ENCODE measurements at regions not wholly inside any gene's neighbourhood (a gene's known extent, or its start where the extent isn't known, plus 50 kb on each side); places are given as distances from the start of the nearest gene placed in this dataset.

DNA sequence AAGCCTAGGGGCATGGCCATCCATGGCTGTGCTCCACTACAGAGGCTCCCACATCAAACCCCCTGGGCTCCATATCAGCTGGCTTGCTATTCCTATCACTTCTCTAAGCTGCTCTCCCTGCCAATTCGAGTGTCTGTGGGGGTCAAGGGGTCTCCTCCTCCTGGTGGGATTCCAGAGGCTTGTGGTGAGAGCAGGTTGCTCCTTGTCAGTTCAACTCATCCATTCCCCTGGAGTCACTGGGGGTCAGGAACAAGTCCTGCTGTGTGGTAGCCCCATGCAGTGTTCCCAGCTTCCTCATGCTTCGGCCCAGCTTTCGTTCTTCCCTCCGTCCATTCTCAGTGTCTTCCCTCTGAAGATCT, 86.6 kb upstream of the UNC5B start:
- no peak overlapping the region for H3K27ac Mint-ChIP-seq
- H3K27ac ChIP-seq (ENCODE audit: low read length): no peak overlapping the region
- no peak for ATAC-seq
- H3K27me3 Mint-ChIP-seq (ENCODE audit: low read depth in 2 of 2): peaks cover 41 to 44% of the 10 kb centered on the region in 2 donors
- H3K36me3 Mint-ChIP-seq: peaks cover 8% of the 10 kb centered on the region
- H3K4me3 Mint-ChIP-seq: no peak overlapping the region
- TF ChIP-seq, protein P1, sequence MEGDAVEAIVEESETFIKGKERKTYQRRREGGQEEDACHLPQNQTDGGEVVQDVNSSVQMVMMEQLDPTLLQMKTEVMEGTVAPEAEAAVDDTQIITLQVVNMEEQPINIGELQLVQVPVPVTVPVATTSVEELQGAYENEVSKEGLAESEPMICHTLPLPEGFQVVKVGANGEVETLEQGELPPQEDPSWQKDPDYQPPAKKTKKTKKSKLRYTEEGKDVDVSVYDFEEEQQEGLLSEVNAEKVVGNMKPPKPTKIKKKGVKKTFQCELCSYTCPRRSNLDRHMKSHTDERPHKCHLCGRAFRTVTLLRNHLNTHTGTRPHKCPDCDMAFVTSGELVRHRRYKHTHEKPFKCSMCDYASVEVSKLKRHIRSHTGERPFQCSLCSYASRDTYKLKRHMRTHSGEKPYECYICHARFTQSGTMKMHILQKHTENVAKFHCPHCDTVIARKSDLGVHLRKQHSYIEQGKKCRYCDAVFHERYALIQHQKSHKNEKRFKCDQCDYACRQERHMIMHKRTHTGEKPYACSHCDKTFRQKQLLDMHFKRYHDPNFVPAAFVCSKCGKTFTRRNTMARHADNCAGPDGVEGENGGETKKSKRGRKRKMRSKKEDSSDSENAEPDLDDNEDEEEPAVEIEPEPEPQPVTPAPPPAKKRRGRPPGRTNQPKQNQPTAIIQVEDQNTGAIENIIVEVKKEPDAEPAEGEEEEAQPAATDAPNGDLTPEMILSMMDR (IDR thresholded peaks at IDR 0.05): no peak
- H3K4me1 Mint-ChIP-seq: peaks cover 9 to 16% of the 10 kb centered on the region in 2 donors
- no peak for DNase-seq
- peaks cover 3% of the 10 kb centered on the region for H3K27me3 ChIP-seq (ENCODE audit: control insufficient read depth, insufficient read depth, low read length)
- no peaks in the 10 kb centered on the region for H3K9me3 ChIP-seq (ENCODE audit: control insufficient read depth, insufficient read depth, low read length)
- H3K4me3 ChIP-seq (ENCODE audit: low read length): no peak overlapping the region
- no peaks in the 10 kb centered on the region for H3K4me1 ChIP-seq (ENCODE audit: control insufficient read depth, insufficient read depth, low read length)
- 80% methylated on average over 3 of the region's 4 CpGs for WGBS (ENCODE audit: insufficient coverage)
- no peaks in the 10 kb centered on the region for H3K36me3 ChIP-seq (ENCODE audit: control insufficient read depth, insufficient read depth, low read length)
- intact Hi-C loops (cut with micrococcal nuclease): no loop called here
- no peaks in the 10 kb centered on the region for H3K9me3 Mint-ChIP-seq

DNA sequence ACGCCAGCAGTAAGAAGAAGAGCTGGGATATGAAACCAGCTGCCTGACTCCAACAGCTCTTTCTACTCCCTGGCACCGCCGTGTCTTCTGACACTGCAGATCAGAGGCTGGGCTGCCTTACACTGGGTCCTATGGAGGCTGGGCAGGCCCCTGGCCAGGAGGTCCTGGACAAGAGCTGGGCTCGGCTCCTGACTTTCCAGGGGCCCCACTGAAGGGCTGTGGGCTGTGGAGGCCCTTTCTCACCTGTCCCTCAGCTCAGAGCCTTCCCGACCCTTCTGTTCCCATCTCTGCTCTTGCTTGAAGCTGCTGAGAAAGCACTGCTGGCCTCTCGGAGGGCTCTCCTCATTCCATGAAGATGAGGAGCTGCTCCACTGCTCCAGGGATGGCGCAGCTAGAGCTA, 85.9 kb upstream of the UNC5B start:
- Histone ChIP-seq H3K27me3 (ENCODE audit: control insufficient read depth, insufficient read depth, low read length) (peaks cover 3% of the 10 kb centered on the region), H3K36me3 (ENCODE audit: control insufficient read depth, insufficient read depth, low read length) (no peaks in the 10 kb centered on the region), H3K27ac (ENCODE audit: low read length) (no peak overlapping the region), H3K4me3 (ENCODE audit: low read length) (no peak overlapping the region), H3K9me3 (ENCODE audit: control insufficient read depth, insufficient read depth, low read length) (no peaks in the 10 kb centered on the region), H3K4me1 (ENCODE audit: control insufficient read depth, insufficient read depth, low read length) (no peaks in the 10 kb centered on the region)
- ATAC-seq (no peak), DNase-seq (no peak)
- H3K4me1 Mint-ChIP-seq: peaks cover 9 to 16% of the 10 kb centered on the region in 2 donors
- H3K9me3 Mint-ChIP-seq: no peaks in the 10 kb centered on the region
- TF ChIP-seq, protein P1 (IDR thresholded peaks at IDR 0.05): no peak
- no peak overlapping the region for H3K27ac Mint-ChIP-seq
- intact Hi-C loops (cut with micrococcal nuclease): no loop called here
- no peak overlapping the region for H3K4me3 Mint-ChIP-seq
- H3K36me3 Mint-ChIP-seq: peaks cover 1% of the 10 kb centered on the region
- WGBS (ENCODE audit: insufficient coverage): 58% methylated on average over 7 of the region's 7 CpGs
- peaks cover 34 to 40% of the 10 kb centered on the region in 2 donors for H3K27me3 Mint-ChIP-seq (ENCODE audit: low read depth in 2 of 2)

DNA sequence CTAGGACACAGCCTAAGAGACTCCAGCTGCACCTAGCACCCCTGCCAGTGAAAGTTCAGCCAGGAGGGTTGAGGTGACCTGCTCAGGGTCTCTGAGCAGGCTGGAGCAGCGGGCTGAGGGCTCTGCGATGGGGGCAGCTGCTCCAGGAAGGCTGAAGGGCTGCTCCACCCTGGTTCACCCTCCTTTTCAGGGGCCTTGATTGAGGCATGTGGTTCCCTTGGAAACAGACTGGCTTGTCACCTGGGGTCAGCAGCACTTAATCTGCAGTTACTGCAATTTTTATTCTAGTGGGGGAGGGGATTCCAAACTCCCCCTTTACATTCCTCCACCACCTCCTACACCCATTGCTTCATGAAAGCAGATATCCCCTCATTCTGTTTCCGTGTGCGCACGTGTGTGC, 85.3 kb upstream of the UNC5B start:
- intact Hi-C loops (cut with micrococcal nuclease): no loop called here
- H3K9me3 Mint-ChIP-seq: no peaks in the 10 kb centered on the region
- H3K4me1 ChIP-seq (ENCODE audit: control insufficient read depth, insufficient read depth, low read length): peaks cover 3% of the 10 kb centered on the region
- H3K4me3 ChIP-seq (ENCODE audit: low read length): no peak overlapping the region
- no peak for DNase-seq
- H3K4me1 Mint-ChIP-seq: peaks cover 9 to 16% of the 10 kb centered on the region in 2 donors
- H3K27ac Mint-ChIP-seq: no peak overlapping the region
- H3K36me3 ChIP-seq (ENCODE audit: control insufficient read depth, insufficient read depth, low read length): no peaks in the 10 kb centered on the region
- ATAC-seq: no peak
- H3K27me3 Mint-ChIP-seq (ENCODE audit: low read depth in 2 of 2): peaks cover 31 to 35% of the 10 kb centered on the region in 2 donors
- TF ChIP-seq, protein P1 (IDR thresholded peaks at IDR 0.05): no peak
- no peaks in the 10 kb centered on the region for H3K9me3 ChIP-seq (ENCODE audit: control insufficient read depth, insufficient read depth, low read length)
- 93% methylated on average over 5 of the region's 5 CpGs for WGBS (ENCODE audit: insufficient coverage)
- H3K36me3 Mint-ChIP-seq: no peaks in the 10 kb centered on the region
- peaks cover 3% of the 10 kb centered on the region for H3K27me3 ChIP-seq (ENCODE audit: control insufficient read depth, insufficient read depth, low read length)
- H3K4me3 Mint-ChIP-seq: no peak overlapping the region
- H3K27ac ChIP-seq (ENCODE audit: low read length): no peak overlapping the region

DNA sequence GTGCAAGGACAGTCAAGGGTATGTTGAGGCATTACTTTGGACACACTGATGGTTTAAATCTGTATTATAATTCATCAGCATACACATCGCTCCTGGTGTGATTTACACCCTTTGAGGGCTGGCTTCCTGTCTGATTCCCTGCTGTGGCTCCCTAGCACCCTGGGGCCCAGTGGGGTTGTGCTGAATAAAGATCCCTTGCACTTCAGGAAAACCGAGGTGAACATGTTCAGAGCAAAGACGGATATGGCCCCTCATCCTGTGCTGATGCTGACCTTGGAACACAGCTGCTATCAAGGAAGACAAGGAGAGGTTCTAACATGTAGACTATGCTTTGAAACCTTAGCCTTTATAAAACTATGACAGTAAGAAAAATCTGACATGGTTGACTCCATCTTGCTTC, 84.6 kb upstream of the UNC5B start:
- no peaks in the 10 kb centered on the region for H3K9me3 Mint-ChIP-seq
- H3K27ac ChIP-seq (ENCODE audit: low read length): no peak overlapping the region
- ATAC-seq: no peak
- intact Hi-C loops (cut with micrococcal nuclease): no loop called here
- peaks cover 2% of the 10 kb centered on the region for H3K27me3 ChIP-seq (ENCODE audit: control insufficient read depth, insufficient read depth, low read length)
- peaks cover 8% of the 10 kb centered on the region for H3K4me1 ChIP-seq (ENCODE audit: control insufficient read depth, insufficient read depth, low read length)
- no peak overlapping the region for H3K4me3 Mint-ChIP-seq
- H3K27me3 Mint-ChIP-seq (ENCODE audit: low read depth in 2 of 2): peaks cover 27 to 28% of the 10 kb centered on the region in 2 donors
- H3K27ac Mint-ChIP-seq: no peak overlapping the region
- no peaks in the 10 kb centered on the region for H3K36me3 ChIP-seq (ENCODE audit: control insufficient read depth, insufficient read depth, low read length)
- H3K9me3 ChIP-seq (ENCODE audit: control insufficient read depth, insufficient read depth, low read length): no peaks in the 10 kb centered on the region
- H3K4me1 Mint-ChIP-seq: peaks cover 14 to 21% of the 10 kb centered on the region in 2 donors
- TF ChIP-seq, protein P1 (IDR thresholded peaks at IDR 0.05): no peak
- 70% methylated on average over 3 of the region's 3 CpGs for WGBS (ENCODE audit: insufficient coverage)
- no peak overlapping the region for H3K4me3 ChIP-seq (ENCODE audit: low read length)
- no peaks in the 10 kb centered on the region for H3K36me3 Mint-ChIP-seq
- DNase-seq: no peak
